Hepatocyte (in vitro differentiated cells): ENCODE measurements at regions not wholly inside any gene's neighbourhood (a gene's known extent, or its start where the extent isn't known, plus 50 kb on each side); places are given as distances from the start of the nearest gene placed in this dataset.
"Not testable (repeated sequence)": the region's sequence is repeated elsewhere in the genome, so short reads cannot be mapped to it uniquely, and the experiment has no call there.

Experiments
- DNase-seq: peaks from one replicate; pipeline ENCODE4 v3.0.0-alpha.2; 2016; ENCODE audit warnings: low spot score
- H2AFZ ChIP-seq: fragments of 200-600 bp; sonication (generic); 2 replicates; pipeline ENCODE4 v1.6.0; 2016; ENCODE audit warnings: antibody characterized with exemption, mild to moderate bottlenecking
- H3K27ac ChIP-seq: fragments of 200-600 bp; sonication (generic); 2 replicates; pipeline ENCODE4 v1.5.1; 2016; ENCODE audit warnings: mild to moderate bottlenecking
- H3K27me3 ChIP-seq: fragments of 200-600 bp; sonication (generic); 2 replicates; pipeline ENCODE4 v1.6.1; 2016
- H3K36me3 ChIP-seq: fragments of 200-600 bp; sonication (generic); replicated peaks from 2 replicates; pipeline ENCODE4 v1.5.1; 2016; ENCODE audit warnings: low read depth; ENCODE audit not compliant: insufficient read depth
- H3K4me1 ChIP-seq: fragments of 200-600 bp; sonication (generic); 2 replicates; pipeline ENCODE4 v1.5.1; 2016; ENCODE audit warnings: mild to moderate bottlenecking, moderate library complexity; ENCODE audit not compliant: insufficient read depth
- H3K4me2 ChIP-seq: fragments of 200-600 bp; sonication (generic); 2 replicates; pipeline ENCODE4 v1.6.0; 2016
- H3K4me3 ChIP-seq: fragments of 200-600 bp; sonication (generic); 2 replicates; pipeline ENCODE4 v1.5.1; 2016; ENCODE audit warnings: mild to moderate bottlenecking
- H3K79me2 ChIP-seq: fragments of 200-600 bp; sonication (generic); 2 replicates; pipeline ENCODE4 v1.6.0; 2017; ENCODE audit warnings: mild to moderate bottlenecking
- H3K9me2 ChIP-seq: fragments of 200-600 bp; sonication (generic); replicated peaks from 2 replicates; pipeline ENCODE4 v1.6.0; 2017; ENCODE audit warnings: mild to moderate bottlenecking; ENCODE audit not compliant: insufficient read depth
- H3K9me3 ChIP-seq: fragments of 200-600 bp; sonication (generic); 2 replicates; pipeline ENCODE4 v1.5.1; 2016; ENCODE audit warnings: low read depth, mild to moderate bottlenecking
- H4K20me1 ChIP-seq: fragments of 200-600 bp; sonication (generic); 2 replicates; pipeline ENCODE4 v1.6.0; 2016; ENCODE audit warnings: mild to moderate bottlenecking; ENCODE audit not compliant: insufficient read depth, poor library complexity, severe bottlenecking
- CTCF ChIP-seq: fragments of 200-600 bp; sonication (generic); IDR thresholded peaks from 2 replicates; pipeline ENCODE4 v1.5.1; 2016; ENCODE audit warnings: antibody characterized with exemption, mild to moderate bottlenecking; ENCODE audit not compliant: poor library complexity
- EZH2 ChIP-seq: fragments of 200-600 bp; sonication (generic); IDR thresholded peaks from 2 replicates; pipeline ENCODE4 v1.6.1; 2016; ENCODE audit warnings: antibody characterized with exemption, mild to moderate bottlenecking, borderline replicate concordance
- EZH2phosphoT487 ChIP-seq: fragments of 200-600 bp; sonication (generic); IDR thresholded peaks from one replicate; pipeline ENCODE4 v1.6.1; 2018; ENCODE audit warnings: antibody characterized with exemption, mild to moderate bottlenecking, low read depth, moderate library complexity; ENCODE audit not compliant: unreplicated experiment, severe bottlenecking
- WGBS: methylation state at CpG from one replicate; pipeline ENCODE4 v1.1.6; 2016; ENCODE audit warnings: low lambda C conversion rate; ENCODE audit errors: missing lambda C conversion rate; 5-methylcytosine and 5-hydroxymethylcytosine counted together

- no peaks in the 10 kb centered on the region for H4K20me1 ChIP-seq
- H3K36me3 ChIP-seq, result no peaks in the 10 kb centered on the region
- DNase-seq, result peak; percentile 46
- peak overlapping the region; percentile 64 for H3K27ac ChIP-seq
- no peak overlapping the region for H3K4me3 ChIP-seq
- H3K9me2 ChIP-seq, result no peaks in the 10 kb centered on the region
- no peak overlapping the region for H2AFZ ChIP-seq
- H3K27me3 ChIP-seq, result no peaks in the 10 kb centered on the region
- H3K79me2 ChIP-seq, result no peaks in the 10 kb centered on the region
- no peaks in the 10 kb centered on the region for H3K9me3 ChIP-seq
- 62% methylated on average over 5 of the region's 5 CpGs for WGBS
- H3K4me2 ChIP-seq, result no peak overlapping the region
- TF ChIP-seq EZH2phosphoT487, result no peak
- no peak for TF ChIP-seq EZH2
- TF ChIP-seq CTCF, result no peak
- H3K4me1 ChIP-seq, result peaks cover 3% of the 10 kb centered on the region
These were observed 101.8 kb upstream of the EGLN3 start for GRCh38 chr14:34052658-34053014.

- no peaks in the 10 kb centered on the region for H3K9me2 ChIP-seq
- H3K36me3 ChIP-seq, result no peaks in the 10 kb centered on the region
- no peaks in the 10 kb centered on the region for H3K79me2 ChIP-seq
- peak overlapping the region; percentile 64 for H3K27ac ChIP-seq
- DNase-seq, result peak; percentile 79
- 70% methylated on average over 5 of the region's 5 CpGs for WGBS
- no peak overlapping the region for H2AFZ ChIP-seq
- no peak overlapping the region for H3K4me2 ChIP-seq
- H3K9me3 ChIP-seq, result no peaks in the 10 kb centered on the region
- H4K20me1 ChIP-seq, result no peaks in the 10 kb centered on the region
- H3K4me1 ChIP-seq, result peaks cover 3% of the 10 kb centered on the region
- no peak for TF ChIP-seq CTCF
- no peak for TF ChIP-seq EZH2phosphoT487
- no peak for TF ChIP-seq EZH2
- H3K4me3 ChIP-seq, result no peak overlapping the region
- no peaks in the 10 kb centered on the region for H3K27me3 ChIP-seq
These were observed 101.2 kb upstream of the EGLN3 start for GRCh38 chr14:34051966-34052657.

DNA sequence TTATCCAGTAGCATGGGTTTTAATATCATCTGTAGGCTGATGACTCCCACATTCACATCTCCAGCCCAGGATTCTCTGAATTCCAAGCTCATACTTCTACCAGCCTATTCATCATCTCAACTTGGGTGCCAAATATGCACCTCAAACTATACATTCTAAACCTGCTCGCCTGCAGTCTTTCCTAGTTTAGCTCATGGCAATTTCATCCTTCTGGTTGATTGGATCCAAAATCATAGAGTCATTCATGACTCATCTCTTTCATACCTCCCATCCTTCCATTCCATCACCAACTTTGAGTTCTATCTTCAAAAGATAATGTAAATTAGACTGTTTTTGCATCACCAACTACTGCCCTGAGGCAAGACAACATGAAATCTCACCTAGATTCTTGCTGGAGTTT lies 99.7 kb upstream of the EGLN3 start:
- no peak overlapping the region for H3K27ac ChIP-seq
- no peaks in the 10 kb centered on the region for H3K9me3 ChIP-seq
- H3K4me3 ChIP-seq, result no peak overlapping the region
- no peak overlapping the region for H2AFZ ChIP-seq
- no peaks in the 10 kb centered on the region for H3K36me3 ChIP-seq
- TF ChIP-seq CTCF, result no peak
- TF ChIP-seq EZH2phosphoT487, result no peak
- TF ChIP-seq EZH2, result no peak
- H3K27me3 ChIP-seq, result no peaks in the 10 kb centered on the region
- peaks cover 3% of the 10 kb centered on the region for H3K4me1 ChIP-seq
- H4K20me1 ChIP-seq, result no peaks in the 10 kb centered on the region
- no peaks in the 10 kb centered on the region for H3K9me2 ChIP-seq
- no peak for DNase-seq
- H3K4me2 ChIP-seq, result no peak overlapping the region
- no peaks in the 10 kb centered on the region for H3K79me2 ChIP-seq
- 100% methylated on average over 1 of the region's 1 CpG for WGBS

DNA sequence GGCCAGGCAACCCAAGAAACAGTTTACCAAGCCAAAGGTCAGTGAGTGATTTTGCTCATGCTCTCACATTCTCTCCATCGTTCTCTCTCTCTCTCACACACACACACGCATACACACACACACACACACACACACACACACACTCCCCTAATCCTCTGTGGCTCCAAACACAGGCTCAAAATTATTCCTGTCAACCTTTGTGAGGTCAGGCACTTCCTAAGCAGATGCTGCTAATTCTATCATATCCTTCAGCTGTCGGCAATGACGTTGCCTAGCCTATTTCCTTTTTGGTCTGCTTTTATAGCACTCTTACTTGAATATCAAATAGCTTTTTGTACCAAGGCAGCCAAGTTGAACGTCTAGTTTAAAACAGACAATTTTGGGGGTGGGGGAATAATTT lies 98.9 kb upstream of the EGLN3 start:
- no peak overlapping the region for H3K4me2 ChIP-seq
- H3K4me3 ChIP-seq, result no peak overlapping the region
- TF ChIP-seq CTCF (no peak), EZH2 (no peak), EZH2phosphoT487 (no peak)
- H3K27ac ChIP-seq, result no peak overlapping the region
- no peaks in the 10 kb centered on the region for H3K9me2 ChIP-seq
- no peaks in the 10 kb centered on the region for H3K4me1 ChIP-seq
- DNase-seq, result no peak
- no peak overlapping the region for H2AFZ ChIP-seq
- no peaks in the 10 kb centered on the region for H3K27me3 ChIP-seq
- no peaks in the 10 kb centered on the region for H3K36me3 ChIP-seq
- 46% methylated on average over 5 of the region's 5 CpGs for WGBS
- no peaks in the 10 kb centered on the region for H3K79me2 ChIP-seq
- H3K9me3 ChIP-seq, result no peaks in the 10 kb centered on the region
- H4K20me1 ChIP-seq, result no peaks in the 10 kb centered on the region

GRCh38 chr14:34049187-34049586 lies 98.3 kb upstream of the EGLN3 start:
- H3K4me1 ChIP-seq, H3K36me3 ChIP-seq, H3K27me3 ChIP-seq, H2AFZ ChIP-seq, H3K27ac ChIP-seq, DNase-seq, H3K4me2 ChIP-seq, H3K79me2 ChIP-seq, H3K9me3 ChIP-seq, H3K4me3 ChIP-seq, H3K9me2 ChIP-seq, H4K20me1 ChIP-seq: not testable (repeated sequence)
- WGBS, result 97% methylated on average over 7 of the region's 7 CpGs
